ENCODE measurements at regions not wholly inside any gene's neighbourhood (a gene's known extent, or its start where the extent isn't known, plus 50 kb on each side); places are given as distances from the start of the nearest gene placed in this dataset.
"Not testable (repeated sequence)": the region's sequence is repeated elsewhere in the genome, so short reads cannot be mapped to it uniquely, and the experiment has no call there.

- not testable (repeated sequence) for TF ChIP-seq POLR2AphosphoS5, POLR2A (IDR thresholded peaks at IDR 0.05; ENCODE audit: low read depth, low read length)
Measured at GRCh38 chr3:80897005-80897404, 864.4 kb downstream of the GBE1 start.
